ENCODE measurements at regions not wholly inside any gene's neighbourhood (a gene's known extent, or its start where the extent isn't known, plus 50 kb on each side); places are given as distances from the start of the nearest gene placed in this dataset.

DNA sequence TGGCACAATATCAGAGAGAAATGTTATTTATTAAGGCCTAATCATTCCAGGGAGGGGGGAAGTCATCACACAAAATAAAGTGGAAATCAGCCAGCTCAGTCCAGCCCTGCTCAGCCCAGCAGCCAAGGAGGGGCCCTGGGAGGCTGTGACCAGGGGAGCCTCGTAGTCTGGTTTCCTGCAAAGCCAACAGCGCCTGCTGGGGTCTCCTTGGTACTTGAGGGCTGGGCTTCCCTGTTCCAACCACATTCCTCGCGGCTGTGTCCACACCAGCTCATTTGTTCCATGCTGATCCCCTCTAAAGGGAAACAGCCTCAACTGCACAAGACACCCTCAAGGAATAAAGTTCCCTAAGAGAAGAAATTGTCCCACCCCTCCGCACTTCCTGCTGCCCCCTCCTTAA, 154.0 kb downstream of the TMEM132E start:
- Histone ChIP-seq H3K56ac (ENCODE audit: insufficient read length, low read depth, low read length) (no peak overlapping the region), H3K14ac (ENCODE audit: insufficient read depth, low read length) (no peak overlapping the region), H3K4ac (ENCODE audit: low read depth, low read length) (no peak overlapping the region), H3K23me2 (ENCODE audit: insufficient read length, low read depth, low read length, poor library complexity, severe bottlenecking) (no peaks in the 10 kb centered on the region), H2AK5ac (ENCODE audit: insufficient read length, low read length) (no peak overlapping the region), H2BK20ac (ENCODE audit: low read depth, low read length, poor library complexity, severe bottlenecking) (no peak overlapping the region), H3K9me3 (ENCODE audit: control insufficient read depth, low read depth, low read length) (no peaks in the 10 kb centered on the region), H2AFZ (ENCODE audit: low read length) (no peak overlapping the region), H3K18ac (ENCODE audit: insufficient read length, low read depth, low read length) (no peak overlapping the region), H3K23ac (ENCODE audit: insufficient read length, low read depth, low read length) (no peak overlapping the region), H3K79me1 (ENCODE audit: insufficient read depth, low read depth, low read length, poor library complexity, severe bottlenecking) (no peaks in the 10 kb centered on the region), H4K91ac (ENCODE audit: insufficient read length, low read depth, low read length) (no peak overlapping the region), H3K4me2 (ENCODE audit: insufficient read depth, insufficient read length, low read length) (no peak overlapping the region), H4K20me1 (ENCODE audit: control insufficient read depth, insufficient read depth, insufficient read length) (no peaks in the 10 kb centered on the region), H2BK15ac (ENCODE audit: low read depth, low read length) (no peak overlapping the region), H3K27ac (ENCODE audit: insufficient read length, low read depth, low read length) (no peak overlapping the region), H2BK12ac (ENCODE audit: insufficient read length, low read depth, low read length) (no peak overlapping the region), H3K79me2 (ENCODE audit: insufficient read depth, low read length) (no peaks in the 10 kb centered on the region), H3K4me1 (ENCODE audit: insufficient read depth, low read length) (no peaks in the 10 kb centered on the region), H3T11ph (ENCODE audit: low read length) (no peak overlapping the region), H2BK5ac (ENCODE audit: insufficient read length, low read length) (no peak overlapping the region), H3K9ac (ENCODE audit: extremely low read depth, insufficient read length, low read length) (no peak overlapping the region), H4K5ac (ENCODE audit: insufficient read length, low read depth, low read length) (no peak overlapping the region), H3K27me3 (ENCODE audit: insufficient read depth, low read length) (no peaks in the 10 kb centered on the region), H2BK120ac (ENCODE audit: low read depth, low read length, poor library complexity, severe bottlenecking) (no peak overlapping the region), H4K8ac (replicated peaks; ENCODE audit: insufficient read length, low read depth, low read length) (no peak overlapping the region)
- no peak for TF ChIP-seq CTCF (conservative IDR thresholded peaks at IDR 0.05)
- H3K9me3 Mint-ChIP-seq = peaks cover 8 to 10% of the 10 kb centered on the region in 2 experiments
- peaks cover 0 to 11% (median 2%) of the 10 kb centered on the region in 3 experiments; a peak in 4 of 7 replicates for H3K36me3 Mint-ChIP-seq (ENCODE audit: insufficient read depth in 1 of 3, low read depth in 3 of 3)
- no peak overlapping the region; a peak in 1 of 7 replicates for H3K27ac Mint-ChIP-seq
- peak; percentile 29 for DNase-seq
- H3K27me3 Mint-ChIP-seq (ENCODE audit: low read depth) = peaks cover 5% of the 10 kb centered on the region; the same call in 1 of the 2 replicates
- peaks cover 2 to 12% of the 10 kb centered on the region in 2 experiments for H3K4me1 Mint-ChIP-seq
- H3K4me3 Mint-ChIP-seq = no peak overlapping the region
- no CpG with 5 or more reads among the region's 5 CpGs for WGBS (ENCODE audit: extremely low coverage, insufficient read length, low lambda C conversion rate)

All from H9 (cell line).